Heart left ventricle (tissue), 13 donors: ENCODE measurements at regions not wholly inside any gene's neighbourhood (a gene's known extent, or its start where the extent isn't known, plus 50 kb on each side); places are given as distances from the start of the nearest gene placed in this dataset.

Source experiments
- CTCF ChIP-seq, 12 donors: fragments of 200-600 bp; sonication (generic) in 4 of 12; IDR thresholded peaks; one replicate each; pipeline versions ENCODE4 v1.5.0 to v1.8.0; 2018 to 2022; ENCODE audit warnings: antibody characterized with exemption in 12 of 12, mild to moderate bottlenecking in 5 of 12
- POLR2A ChIP-seq, 2 donors: fragments of 450-650 bp; IDR thresholded peaks; one replicate each; pipeline ENCODE4 v1.6.1; 2017; ENCODE audit warnings: antibody characterized with exemption in 2 of 2, mild to moderate bottlenecking in 2 of 2, moderate library complexity in 2 of 2
- donor health status: ischemic (EF 13 %, LVEDD 7.1; RV severe dilation, severe dysfunction).
- donor health status: DM: no; HTN: yes; CAD: no.
- donor health status: DM: no; HTN: no; CAD: no.
- donor health status: ischemic (EF 25% LVEDD 6.9; RV normal size, moderate dysfunction).
- donor health status: ischemic (EF 25% LVEDD 5.7; RV mildly dilated, moderate dysfunction).
- donor health status: ischemic (EF 35%, LVEDD 5.7; RV mildly dilated, moderate dysfunction).
- donor health status: nonischemic (EF 11% LVEDD 7.7; RV severe dilation, severe dysfunction).
- donor health status: DM: yes; HTN: yes; CAD: no.
- donor health status: PGD.
- donor health status: ischemic (EF 29% LVEDD 5.4; RV normal size, mild dysfunction).
- donor health status: nonischemic (EF 23%, LVEDD 6.1; RV moderate dilation, normal function).

GRCh38 chr1:61556631-61557030 is 168.3 kb downstream of the TM2D1 start:
- TF ChIP-seq CTCF (IDR thresholded peaks at IDR 0.05) = no peak
- no peak for TF ChIP-seq POLR2A (IDR thresholded peaks at IDR 0.05)
